HG03442 (cell line): ENCODE measurements at regions not wholly inside any gene's neighbourhood (a gene's known extent, or its start where the extent isn't known, plus 50 kb on each side); places are given as distances from the start of the nearest gene placed in this dataset.
"Not testable (repeated sequence)": the region's sequence is repeated elsewhere in the genome, so short reads cannot be mapped to it uniquely, and the experiment has no call there.

Source experiments
- ATAC-seq: cut with Tn5 transposase; IDR thresholded peaks from one replicate; pipeline ENCODE4 v1.9.1; 2021; ENCODE audit warnings: mild to moderate bottlenecking, moderate library complexity; ENCODE audit not compliant: unreplicated experiment

- ATAC-seq = no peak
Observed at GRCh38 chr1:38522915-38523567, 336.5 kb downstream of the RRAGC start.

GRCh38 chr1:38516560-38516959, 343.0 kb downstream of the RRAGC start:
- no peak for ATAC-seq

GRCh38 chr1:38512789-38513188, 346.8 kb downstream of the RRAGC start:
- ATAC-seq = no peak

GRCh38 chr1:38512024-38512767, 347.4 kb downstream of the RRAGC start:
- ATAC-seq = no peak

DNA sequence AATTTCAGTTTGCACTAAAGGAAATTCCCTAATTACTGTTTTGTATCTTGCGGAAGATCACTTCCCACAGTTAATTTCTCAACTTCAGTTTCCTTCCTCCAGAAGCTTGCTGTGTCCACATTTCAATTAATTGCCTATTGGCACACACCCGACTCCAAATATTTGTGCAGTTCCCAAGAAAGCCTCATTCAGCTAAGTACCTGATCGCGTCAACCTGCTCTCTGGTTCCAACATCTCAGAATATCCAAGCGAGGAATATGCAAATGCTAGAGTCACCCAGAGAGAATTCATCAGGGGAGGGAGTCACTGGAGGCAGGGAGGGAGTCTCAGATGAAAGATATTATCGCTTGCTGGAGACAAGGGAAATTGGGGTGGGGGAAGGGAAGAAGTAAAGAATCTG, 351.3 kb downstream of the RRAGC start:
- ATAC-seq = no peak

GRCh38 chr1:38507563-38507962, 352.0 kb downstream of the RRAGC start:
- no peak for ATAC-seq

DNA sequence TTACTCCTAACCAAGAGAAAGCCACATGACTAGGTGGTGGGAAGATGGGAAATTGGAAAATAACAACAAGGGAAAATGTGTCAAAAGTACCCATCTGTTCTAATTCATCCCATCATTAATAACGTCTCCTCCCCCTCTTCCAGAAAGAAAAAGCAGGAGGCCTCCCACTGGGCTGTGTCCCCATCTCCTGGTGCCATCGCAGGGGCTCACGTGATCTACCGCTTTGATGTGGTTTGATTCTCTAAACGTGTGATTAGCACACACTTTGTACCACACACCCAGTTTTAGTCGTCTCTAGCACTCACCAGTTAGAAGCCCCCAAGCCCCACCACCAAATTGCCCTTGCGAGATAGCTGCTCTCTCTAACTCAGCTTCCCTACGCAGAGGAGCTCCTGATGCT, 353.6 kb downstream of the RRAGC start:
- no peak for ATAC-seq

DNA sequence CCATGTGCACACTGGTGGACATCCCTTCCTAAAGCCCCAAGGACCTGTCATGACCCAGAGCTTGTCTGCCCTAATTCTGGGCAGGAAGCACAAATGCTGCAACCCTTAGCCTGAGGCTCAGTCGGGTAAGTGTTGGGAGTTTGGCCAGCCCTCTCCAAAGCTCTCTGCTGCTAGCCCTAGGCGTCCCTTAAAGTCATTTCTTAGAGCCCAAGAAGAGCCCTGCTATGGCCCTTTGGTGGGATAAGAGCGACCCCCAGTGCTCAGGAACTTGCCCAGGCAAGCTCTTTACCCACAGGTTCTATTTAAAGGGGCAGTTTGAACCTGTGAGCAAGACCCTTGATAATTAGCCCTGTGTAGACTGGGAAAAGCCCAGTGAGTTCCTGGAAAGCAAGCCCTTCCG, 356.8 kb downstream of the RRAGC start:
- no peak for ATAC-seq

- ATAC-seq = no peak
Observed at GRCh38 chr1:38500891-38501290, 358.7 kb downstream of the RRAGC start.

GRCh38 chr1:38500352-38500751, 359.2 kb downstream of the RRAGC start:
- no peak for ATAC-seq

GRCh38 chr1:38498686-38499085, 360.9 kb downstream of the RRAGC start:
- no peak for ATAC-seq

- no peak for ATAC-seq
Observed at GRCh38 chr1:38497921-38498656, 361.5 kb downstream of the RRAGC start.

GRCh38 chr1:38493306-38493705, 366.3 kb downstream of the RRAGC start:
- ATAC-seq = not testable (repeated sequence)

- ATAC-seq = no peak
Observed at GRCh38 chr1:38489844-38490270, 369.7 kb downstream of the RRAGC start.

GRCh38 chr1:38488162-38488898, 371.2 kb downstream of the RRAGC start:
- no peak for ATAC-seq

GRCh38 chr1:38487396-38487795, 372.2 kb downstream of the RRAGC start:
- no peak for ATAC-seq

DNA sequence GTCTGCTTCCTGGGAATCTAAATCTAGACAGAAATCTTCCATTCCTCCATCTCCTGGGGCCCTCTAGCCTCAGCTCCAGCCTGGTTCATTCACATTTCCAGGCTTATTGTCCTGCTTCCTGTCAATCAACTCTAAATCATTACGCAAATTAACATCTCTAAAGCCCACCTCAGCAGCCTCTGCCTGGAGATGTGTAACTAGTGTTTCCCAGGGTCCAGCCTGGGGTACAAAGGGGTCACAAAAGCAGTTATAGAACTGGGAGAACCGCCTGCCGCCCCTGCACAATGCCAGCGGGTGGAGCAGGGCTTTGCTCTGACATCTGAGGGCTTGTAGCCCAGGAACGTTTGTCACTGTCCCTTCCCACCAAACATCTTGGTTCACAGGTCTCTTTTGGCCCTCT, 373.5 kb downstream of the RRAGC start:
- ATAC-seq = no peak

- no peak for ATAC-seq
Observed at GRCh38 chr1:38481871-38482826, 377.4 kb downstream of the RRAGC start.

DNA sequence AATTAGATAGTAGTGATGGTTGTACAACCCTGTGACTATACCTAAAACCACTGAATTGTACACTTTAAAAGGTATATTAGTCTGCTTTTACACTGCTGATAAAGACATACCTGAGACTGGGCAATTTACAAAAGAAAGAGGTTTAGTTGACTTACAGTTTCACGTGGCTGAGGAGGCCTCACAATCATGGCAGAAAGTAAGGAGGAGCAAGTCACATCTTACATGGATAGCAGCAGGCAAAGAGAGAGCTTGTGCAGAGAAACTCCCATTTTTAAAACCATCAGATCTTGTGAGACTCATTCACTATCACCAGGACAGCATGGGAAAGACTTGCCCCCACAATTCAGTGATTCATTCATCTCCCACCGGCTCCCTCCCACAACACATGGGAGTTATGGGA, 379.9 kb downstream of the RRAGC start:
- not testable (repeated sequence) for ATAC-seq

DNA sequence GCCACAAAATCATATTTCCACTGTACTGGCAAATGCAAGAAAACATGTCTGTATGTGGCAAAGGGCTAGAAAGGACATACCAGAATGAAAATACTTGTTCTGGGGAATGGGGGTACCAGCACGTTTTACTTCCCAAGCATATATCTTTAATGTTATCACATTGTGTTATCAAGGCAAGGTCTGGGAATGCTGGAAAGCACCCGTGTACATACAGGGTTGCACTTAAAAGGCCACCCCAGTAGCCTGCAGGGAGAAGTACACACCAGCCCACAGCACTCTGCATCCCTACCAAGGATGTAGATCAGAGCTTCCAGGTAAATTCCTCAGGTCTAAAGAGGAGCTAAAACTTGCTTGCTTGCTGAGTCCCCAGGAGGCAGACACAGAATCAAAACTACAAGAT, 381.8 kb downstream of the RRAGC start:
- no peak for ATAC-seq
